ENCODE measurements at regions not wholly inside any gene's neighbourhood (a gene's known extent, or its start where the extent isn't known, plus 50 kb on each side); places are given as distances from the start of the nearest gene placed in this dataset.
"Not testable (repeated sequence)": the region's sequence is repeated elsewhere in the genome, so short reads cannot be mapped to it uniquely, and the experiment has no call there.

DNA sequence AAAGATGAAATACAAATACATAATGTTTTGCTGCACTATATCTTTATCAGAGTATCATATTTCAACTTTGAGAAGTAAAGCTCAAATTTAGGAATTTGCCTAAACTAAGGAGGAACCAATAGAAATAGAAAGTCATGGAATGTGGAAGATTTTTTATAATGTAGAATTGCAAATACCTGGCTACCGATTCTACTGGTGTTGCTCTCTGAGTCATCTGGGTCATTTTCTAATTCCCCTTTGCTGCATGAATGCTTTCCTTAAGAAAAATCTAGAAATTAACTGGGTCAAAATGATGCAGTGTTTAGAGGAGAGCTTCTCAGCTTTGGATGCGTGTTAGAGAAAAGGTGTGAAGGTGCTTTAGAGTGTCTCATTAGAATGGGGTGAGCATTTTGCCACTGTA, 568.9 kb upstream of the ANKRD30A start:
- DNase-seq (ENCODE audit: low spot score): no peak

- DNase-seq (ENCODE audit: low spot score): no peak
These were observed 570.4 kb upstream of the ANKRD30A start for GRCh38 chr10:36555036-36555435.

GRCh38 chr10:36547965-36548364, 577.4 kb upstream of the ANKRD30A start:
- DNase-seq (ENCODE audit: low spot score): no peak

DNA sequence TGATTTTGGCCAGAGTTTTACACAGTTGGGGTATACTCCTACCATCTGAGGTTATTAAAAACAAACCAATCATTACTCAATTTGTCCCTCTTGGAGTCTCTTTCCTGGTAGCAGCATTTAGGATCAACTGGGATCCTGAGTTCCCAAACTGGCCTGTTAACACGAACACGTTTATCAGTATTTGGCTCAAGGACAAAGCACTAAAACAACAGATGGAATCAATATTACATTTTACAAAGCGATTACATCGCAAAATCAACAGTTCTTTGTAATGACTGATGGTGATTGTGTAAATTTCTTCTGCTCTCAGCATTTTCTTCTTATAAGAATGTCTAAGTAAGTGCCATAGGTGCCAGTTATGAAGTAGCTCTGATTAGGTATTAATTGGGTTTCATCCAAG, 582.9 kb upstream of the ANKRD30A start:
- no peak for DNase-seq (ENCODE audit: low spot score)

DNA sequence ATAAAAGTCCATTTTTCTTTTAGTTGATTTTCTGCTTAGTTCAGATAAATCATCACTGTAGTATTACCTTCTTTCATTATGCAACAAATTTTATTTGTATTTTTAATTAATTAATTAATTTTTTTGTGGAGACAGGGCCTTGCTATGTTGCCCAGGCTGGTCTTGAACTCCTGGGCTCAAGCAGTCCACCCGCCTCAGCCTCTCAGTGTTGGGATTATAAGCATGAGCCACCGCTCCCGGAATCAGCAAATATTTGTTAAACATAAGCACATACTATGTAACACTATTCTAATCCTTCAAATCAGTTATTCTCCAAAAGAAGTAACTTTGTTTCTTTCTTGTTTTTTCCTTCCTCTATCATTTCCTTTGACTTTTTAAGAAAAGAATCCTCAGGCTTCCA, 584.8 kb upstream of the ANKRD30A start:
- no peak for DNase-seq (ENCODE audit: low spot score)

DNA sequence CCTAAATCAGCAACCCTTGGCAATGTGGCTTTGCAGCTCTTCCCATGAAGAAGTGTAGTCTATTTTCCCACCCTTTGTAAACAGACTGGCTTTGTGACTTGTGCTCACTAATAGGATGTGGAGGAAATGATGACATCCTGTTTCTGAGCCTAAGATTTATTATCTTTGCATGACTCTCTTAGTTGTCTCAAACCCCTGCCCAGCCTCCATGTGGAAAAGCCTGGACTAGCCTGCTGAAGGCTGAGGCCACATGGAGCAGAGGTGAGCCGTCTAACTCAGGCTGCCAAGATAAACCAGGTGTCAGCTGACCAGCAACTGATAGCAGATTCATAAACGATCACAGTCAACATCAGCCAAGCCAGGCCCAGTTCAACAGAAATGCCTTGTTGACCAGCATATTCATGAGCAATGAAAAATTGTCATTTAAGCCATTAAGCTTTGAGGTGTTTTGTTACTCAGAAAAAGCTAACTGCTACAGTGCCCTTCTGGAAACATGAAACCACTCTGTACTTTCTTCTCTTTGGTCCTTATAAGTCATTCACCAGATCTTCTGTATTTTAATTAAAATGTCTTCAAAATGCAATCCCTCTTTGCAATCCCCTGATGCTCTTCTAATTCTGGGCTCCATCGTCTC, 586.3 kb upstream of the ANKRD30A start:
- DNase-seq (ENCODE audit: low spot score): no peak

DNA sequence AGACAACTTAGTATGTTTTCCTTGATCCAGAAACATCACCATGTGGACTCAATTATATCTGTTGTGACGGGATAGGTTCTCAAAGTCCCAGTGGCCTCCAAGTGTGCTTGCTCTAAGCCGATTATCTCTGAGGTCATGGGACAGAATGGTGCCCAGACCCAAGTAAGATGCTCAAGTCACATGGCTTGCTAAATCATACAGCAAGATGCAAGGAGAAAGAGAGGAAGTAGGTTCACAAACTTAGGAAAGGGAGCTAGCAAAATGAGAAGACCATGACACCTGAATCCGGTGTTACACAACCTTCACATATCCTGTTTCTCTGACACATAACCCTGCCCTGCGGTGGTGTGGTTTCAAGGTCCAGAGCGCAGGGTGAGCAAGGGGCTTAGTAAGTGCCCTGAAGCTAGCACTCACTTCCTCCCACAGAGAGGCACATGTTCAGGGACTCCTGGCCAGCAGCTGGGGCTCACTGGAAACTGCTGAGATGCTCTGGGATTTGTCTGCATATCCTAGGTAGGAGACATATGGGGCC, 590.9 kb upstream of the ANKRD30A start:
- DNase-seq (ENCODE audit: low spot score): no peak

DNA sequence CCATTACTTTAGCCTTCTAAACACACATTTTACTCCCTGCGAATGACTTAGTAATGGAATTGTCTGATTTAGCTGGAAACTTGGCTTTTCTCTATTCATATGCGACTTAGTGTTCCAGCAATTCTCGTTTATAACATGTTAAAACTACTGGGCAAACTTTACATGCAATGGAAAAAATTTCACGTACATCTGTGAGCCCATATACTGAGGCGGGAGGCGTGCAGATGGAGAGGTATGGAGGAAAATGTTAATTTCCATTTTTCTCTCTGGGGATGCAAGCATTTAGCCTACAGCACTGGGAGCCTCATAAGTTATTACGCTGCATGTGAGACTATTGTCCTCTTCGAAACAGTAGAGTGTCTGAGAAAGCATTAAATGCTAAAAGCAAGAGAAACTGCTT, 591.5 kb upstream of the ANKRD30A start:
- DNase-seq (ENCODE audit: low spot score): no peak

DNA sequence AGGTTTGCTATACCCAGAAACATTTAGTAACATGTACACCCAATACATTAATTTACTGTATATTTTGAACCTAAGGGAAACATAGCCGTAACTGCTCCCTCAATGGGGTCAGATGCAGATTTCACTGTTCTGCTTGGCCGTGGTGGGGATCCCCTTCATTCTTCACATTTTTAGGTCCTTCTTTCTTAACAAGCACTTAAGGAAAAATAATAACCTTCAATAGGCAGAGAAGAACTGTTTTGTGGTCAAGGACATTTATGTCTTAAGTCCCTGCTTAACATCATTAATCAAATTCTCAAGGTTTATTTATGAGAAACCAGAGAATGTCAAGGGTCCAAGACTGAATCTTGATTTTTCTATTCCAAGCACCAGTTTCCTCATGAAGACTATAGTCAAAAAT, 592.1 kb upstream of the ANKRD30A start:
- DNase-seq (ENCODE audit: low spot score): no peak

- DNase-seq (ENCODE audit: low spot score): no peak
These were observed 593.8 kb upstream of the ANKRD30A start for GRCh38 chr10:36531621-36532020.

DNA sequence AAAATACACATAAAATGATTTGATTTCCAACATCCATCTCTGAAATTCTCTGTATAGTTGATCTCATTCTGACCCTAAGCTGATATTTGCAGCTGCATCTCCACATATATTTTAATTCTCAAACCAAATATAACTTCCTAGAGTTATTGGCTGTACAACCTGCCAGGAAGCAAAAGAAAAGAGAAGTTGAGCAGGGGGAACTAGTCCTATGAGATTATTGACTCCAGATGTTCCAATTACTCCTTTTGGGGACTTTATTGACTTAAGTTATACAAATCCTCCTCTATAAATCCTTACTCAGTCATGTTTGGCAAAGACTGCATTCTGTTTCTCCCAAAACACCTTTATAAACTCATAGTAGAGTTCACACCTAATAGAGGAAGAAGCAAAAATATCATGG, 599.4 kb upstream of the ANKRD30A start:
- no peak for DNase-seq (ENCODE audit: low spot score)

GRCh38 chr10:36524126-36524525, 601.3 kb upstream of the ANKRD30A start:
- DNase-seq (ENCODE audit: low spot score): not testable (repeated sequence)

- DNase-seq (ENCODE audit: low spot score): no peak
These were observed 605.5 kb upstream of the ANKRD30A start for GRCh38 chr10:36519909-36520308.

DNA sequence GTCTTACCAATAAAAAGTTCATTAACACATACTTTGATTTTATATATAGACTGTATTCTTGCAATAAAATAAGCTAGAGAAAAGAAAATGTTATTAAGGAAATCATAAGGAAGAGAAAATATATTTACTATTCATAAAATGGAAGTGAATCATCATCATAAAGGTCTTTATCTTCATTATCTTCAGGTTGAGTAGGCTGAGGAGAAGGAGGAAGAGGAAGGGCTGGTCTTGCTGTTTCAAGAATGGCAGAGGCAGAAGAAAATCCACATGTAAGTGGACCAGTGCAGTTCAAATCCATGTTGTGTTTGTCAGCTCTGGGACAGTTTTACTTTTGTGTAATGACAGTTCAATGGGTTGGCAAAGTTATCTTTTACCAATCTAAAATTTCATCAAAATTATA, 609.1 kb upstream of the ANKRD30A start:
- no peak for DNase-seq (ENCODE audit: low spot score)

- no peak for DNase-seq (ENCODE audit: low spot score)
These were observed 610.1 kb upstream of the ANKRD30A start for GRCh38 chr10:36515319-36515718.

DNA sequence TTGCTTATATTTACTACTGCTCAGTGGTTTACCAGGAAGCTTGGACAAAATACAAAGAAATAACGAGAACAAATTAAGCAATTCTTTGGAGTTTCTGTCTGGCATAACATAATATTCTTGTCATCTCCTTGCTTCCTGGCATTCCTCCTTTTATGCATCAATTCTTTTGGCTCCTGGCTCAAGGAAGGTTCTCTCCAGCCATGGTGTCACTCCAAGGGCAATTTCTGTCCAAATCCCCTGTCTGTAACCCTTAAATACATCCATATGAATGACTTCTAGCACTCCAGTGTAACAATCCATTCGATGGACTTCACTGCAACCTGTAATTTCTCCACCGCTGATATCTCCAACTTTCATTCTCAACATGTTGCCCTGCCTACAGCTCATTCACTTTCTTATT, 617.7 kb upstream of the ANKRD30A start:
- no peak for DNase-seq (ENCODE audit: low spot score)

DNA sequence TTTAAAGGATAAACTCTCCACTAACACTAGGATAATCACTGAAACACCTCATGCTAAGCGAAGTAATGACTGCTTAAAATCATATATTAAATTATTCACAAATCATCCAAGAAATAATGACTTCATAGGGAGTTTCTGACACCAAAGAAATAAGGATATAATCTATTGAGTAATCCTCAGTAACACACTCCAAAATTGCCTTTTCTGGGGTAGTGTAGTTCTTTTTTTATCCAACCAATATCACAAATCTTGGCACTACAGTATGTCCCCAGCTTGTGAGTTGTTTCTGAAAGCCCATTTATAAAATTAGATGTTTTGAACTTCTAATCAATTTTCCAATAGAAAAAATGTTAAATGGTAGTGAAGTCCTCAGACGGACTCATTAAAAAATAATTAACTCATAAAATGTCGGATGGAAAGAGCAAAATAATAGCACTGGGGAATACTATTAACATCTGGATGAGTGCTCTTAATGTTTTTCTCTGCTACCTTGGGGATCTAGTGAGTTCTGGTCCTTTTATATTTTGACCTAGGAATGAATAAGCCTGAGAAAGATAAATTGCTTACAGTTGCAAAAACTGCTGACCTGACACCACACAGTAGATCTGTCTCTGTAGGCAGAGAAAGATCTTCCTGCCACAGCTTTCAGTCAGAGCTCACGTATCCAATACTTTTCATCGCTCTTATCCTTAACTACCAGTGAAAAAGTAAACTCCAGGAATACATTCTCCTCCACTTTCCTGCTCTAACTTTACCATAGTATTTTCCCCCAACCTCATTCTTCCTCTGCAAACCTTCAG, 618.5 kb upstream of the ANKRD30A start:
- DNase-seq (ENCODE audit: low spot score): no peak

- DNase-seq (ENCODE audit: low spot score): no peak
These were observed 619.1 kb upstream of the ANKRD30A start for GRCh38 chr10:36506261-36506660.

DNA sequence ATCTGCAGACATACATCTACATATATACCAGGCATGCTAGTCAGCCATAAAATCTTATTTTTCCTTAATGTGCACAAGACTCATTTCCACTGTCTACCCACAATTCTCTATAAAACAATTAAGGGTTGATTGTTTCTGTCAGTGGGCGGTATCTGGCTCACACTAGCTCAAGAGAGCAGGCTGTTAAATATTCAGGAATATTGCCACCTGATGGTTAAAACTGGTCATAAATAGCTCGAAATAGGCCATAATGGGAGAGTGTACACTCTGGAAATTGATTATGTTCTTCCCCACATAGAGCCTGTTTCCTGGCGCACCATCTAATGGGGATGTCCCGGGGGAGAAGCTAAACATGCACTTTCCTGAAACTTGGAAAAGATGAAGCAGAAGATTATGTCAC, 620.6 kb upstream of the ANKRD30A start:
- no peak for DNase-seq (ENCODE audit: low spot score)

DNA sequence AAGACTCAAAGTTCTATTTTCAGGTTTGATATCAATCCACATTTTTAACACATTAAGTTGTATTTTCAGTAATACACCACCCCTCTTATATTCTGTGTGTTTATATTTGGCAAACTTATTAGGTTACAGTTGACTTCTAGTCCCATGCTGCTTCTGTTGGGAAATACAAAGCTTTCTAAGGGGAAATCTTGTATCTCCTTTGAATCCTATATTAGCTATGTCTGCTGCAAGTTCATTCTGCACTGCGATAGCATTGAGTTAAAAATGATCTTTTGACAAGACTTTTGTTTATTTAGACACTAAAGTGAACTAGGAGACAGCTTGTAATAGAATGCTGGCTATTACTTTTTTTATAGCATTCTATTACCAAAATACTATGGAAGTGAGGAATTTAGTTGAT, 625.1 kb upstream of the ANKRD30A start:
- no peak for DNase-seq (ENCODE audit: low spot score)

GRCh38 chr10:36499693-36500092, 625.7 kb upstream of the ANKRD30A start:
- DNase-seq (ENCODE audit: low spot score): no peak

- no peak for DNase-seq (ENCODE audit: low spot score)
These were observed 628.6 kb upstream of the ANKRD30A start for GRCh38 chr10:36496758-36497157.

- DNase-seq (ENCODE audit: low spot score): no peak
These were observed 631.0 kb upstream of the ANKRD30A start for GRCh38 chr10:36494371-36494770.

DNA sequence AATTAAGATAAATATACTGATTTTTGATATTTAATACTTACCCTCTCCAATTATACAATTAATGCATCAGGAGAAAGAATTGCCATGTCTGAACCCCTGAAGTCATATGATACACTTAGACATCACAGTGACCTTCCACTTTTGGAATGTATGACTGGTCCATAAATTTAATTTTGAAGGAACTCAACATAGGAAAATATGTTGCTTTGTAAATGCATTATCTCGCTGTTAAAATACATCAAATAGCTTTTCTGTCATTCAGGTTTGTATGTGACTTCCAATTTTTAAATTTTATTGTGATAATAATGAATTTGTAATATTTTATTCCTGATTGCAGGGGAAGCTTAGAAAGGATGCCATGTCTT, 631.9 kb upstream of the ANKRD30A start:
- DNase-seq (ENCODE audit: low spot score): no peak

All from hematopoietic multipotent progenitor cell treated with erythropoietin and hydrocortisone succinate and interleukin-3 and kit ligand, for 15 days (in vitro differentiated cells).